Fibroblast of lung (primary cell): ENCODE measurements at regions not wholly inside any gene's neighbourhood (a gene's known extent, or its start where the extent isn't known, plus 50 kb on each side); places are given as distances from the start of the nearest gene placed in this dataset.

Experiments
- DNase-seq, 2 donors: peaks; one replicate each; pipeline versions ENCODE4 v3.0.0 to v3.0.0-alpha.2; 2010; ENCODE audit warnings: low read depth in 2 of 2
- H2AFZ ChIP-seq: 2 replicates; pipeline ENCODE4 v1.5.1; 2012; ENCODE audit warnings: low read length, control low read depth, inconsistent platforms
- H3K27ac ChIP-seq: 2 replicates; pipeline ENCODE4 v1.5.1; 2011; ENCODE audit warnings: low read length, control low read depth; ENCODE audit not compliant: insufficient read depth
- H3K27me3 ChIP-seq: 2 replicates; pipeline ENCODE4 v1.5.1; 2011; ENCODE audit warnings: mild to moderate bottlenecking, low read length; ENCODE audit not compliant: control insufficient read depth, insufficient read depth
- H3K36me3 ChIP-seq: 2 replicates; pipeline ENCODE4 v1.5.1; 2011; ENCODE audit warnings: low read length; ENCODE audit not compliant: control insufficient read depth, insufficient read depth
- H3K4me1 ChIP-seq: 2 replicates; pipeline ENCODE4 v1.5.1; 2011; ENCODE audit warnings: low read length; ENCODE audit not compliant: control insufficient read depth, insufficient read depth; ENCODE audit errors: extremely low read depth
- H3K4me2 ChIP-seq: 2 replicates; pipeline ENCODE4 v1.5.1; 2011; ENCODE audit warnings: low read length, control low read depth; ENCODE audit not compliant: insufficient read depth; ENCODE audit errors: extremely low read depth
- H3K4me3 ChIP-seq, 4 experiments: fragments of 200-600 bp in 1 of 4; sonication (generic) in 1 of 4; replicated peaks in 1 of 4; 2 replicates each; pipeline ENCODE4 v1.5.1; 2011 to 2016; ENCODE audit warnings: low read length in 4 of 4, low read depth in 3 of 4, mild to moderate bottlenecking in 3 of 4, control low read depth in 2 of 4, inconsistent platforms in 1 of 4, mixed read lengths in 1 of 4; ENCODE audit not compliant: insufficient read depth in 1 of 4; ENCODE audit errors: control extremely low read depth in 1 of 4
- H3K79me2 ChIP-seq: 2 replicates; pipeline ENCODE4 v1.5.1; 2012; ENCODE audit warnings: mild to moderate bottlenecking, low read length, inconsistent platforms; ENCODE audit not compliant: control insufficient read depth, insufficient read depth
- H3K9ac ChIP-seq: 2 replicates; pipeline ENCODE4 v1.5.1; 2011; ENCODE audit warnings: mild to moderate bottlenecking, low read length, control low read depth; ENCODE audit not compliant: insufficient read depth
- H3K9me3 ChIP-seq: 2 replicates; pipeline ENCODE4 v1.5.1; 2012; ENCODE audit warnings: low read depth, low read length; ENCODE audit not compliant: control insufficient read depth, insufficient read depth
- H4K20me1 ChIP-seq: 2 replicates; pipeline ENCODE4 v1.5.1; 2011; ENCODE audit warnings: low read length; ENCODE audit not compliant: control insufficient read depth, insufficient read depth; ENCODE audit errors: extremely low read depth
- EZH2 ChIP-seq: IDR thresholded peaks from 2 replicates; pipeline ENCODE4 v1.5.1; 2012; ENCODE audit warnings: low read length, control low read depth, mild to moderate bottlenecking; ENCODE audit errors: missing control alignments
- TF ChIP-seq, protein P1 (sequence below), 2 donors: IDR thresholded peaks in 1 of 2; conservative IDR thresholded peaks in 1 of 2; 1 replicate in 1 of 2; 2 replicates in 1 of 2; pipeline ENCODE4 v1.5.1; 2011 to 2012; ENCODE audit warnings: low read length in 2 of 2, control low read depth in 1 of 2, inconsistent platforms in 1 of 2, low read depth in 1 of 2, mild to moderate bottlenecking in 1 of 2

DNA sequence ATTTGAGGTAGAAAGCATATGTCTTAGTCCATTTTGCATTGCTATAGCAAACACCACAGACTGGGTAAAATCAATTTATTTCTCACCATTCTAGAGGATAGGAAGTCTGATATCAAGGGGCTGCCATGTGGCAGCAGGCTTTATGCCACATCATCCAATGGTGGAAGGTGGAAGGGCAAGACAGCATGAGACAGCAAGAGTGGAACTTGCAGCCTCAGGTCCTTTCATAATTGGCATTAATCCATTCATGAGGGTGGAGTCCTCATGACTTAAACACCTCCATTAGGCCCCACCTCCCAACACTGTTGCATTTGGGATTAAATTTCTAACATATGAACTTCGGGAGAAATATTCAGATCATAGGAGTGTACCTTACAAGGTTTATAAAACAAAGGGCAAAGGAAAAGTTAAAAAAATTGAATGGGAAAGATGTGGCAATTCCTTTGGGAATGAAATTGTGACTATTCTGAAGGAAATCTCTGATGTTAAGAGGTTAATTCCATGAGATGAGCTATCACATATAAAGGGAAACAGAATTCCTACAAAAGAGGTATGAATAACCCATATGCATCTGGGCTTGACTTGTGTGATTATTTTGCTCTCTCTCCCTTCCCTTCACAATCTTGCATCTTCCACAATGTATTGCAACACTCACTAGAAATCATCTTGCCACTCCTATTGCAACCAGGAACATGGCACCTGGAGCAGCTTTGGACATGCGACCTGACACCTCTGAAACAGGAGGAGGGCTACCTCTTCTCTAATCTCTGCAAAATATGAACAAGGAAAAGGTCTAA is 507.8 kb downstream of the EPHA4 start:
- Histone ChIP-seq H4K20me1 (no peaks in the 10 kb centered on the region), H3K79me2 (no peaks in the 10 kb centered on the region), H3K4me1 (no peaks in the 10 kb centered on the region), H3K4me3 (no peak overlapping the region), H3K36me3 (no peaks in the 10 kb centered on the region), H3K27me3 (no peaks in the 10 kb centered on the region), H3K4me2 (no peak overlapping the region), H3K27ac (no peak overlapping the region), H3K9ac (no peak overlapping the region), H2AFZ (no peak overlapping the region), H3K9me3 (no peaks in the 10 kb centered on the region)
- no peak for DNase-seq
- TF ChIP-seq EZH2, result no peak
- TF ChIP-seq, protein P1, sequence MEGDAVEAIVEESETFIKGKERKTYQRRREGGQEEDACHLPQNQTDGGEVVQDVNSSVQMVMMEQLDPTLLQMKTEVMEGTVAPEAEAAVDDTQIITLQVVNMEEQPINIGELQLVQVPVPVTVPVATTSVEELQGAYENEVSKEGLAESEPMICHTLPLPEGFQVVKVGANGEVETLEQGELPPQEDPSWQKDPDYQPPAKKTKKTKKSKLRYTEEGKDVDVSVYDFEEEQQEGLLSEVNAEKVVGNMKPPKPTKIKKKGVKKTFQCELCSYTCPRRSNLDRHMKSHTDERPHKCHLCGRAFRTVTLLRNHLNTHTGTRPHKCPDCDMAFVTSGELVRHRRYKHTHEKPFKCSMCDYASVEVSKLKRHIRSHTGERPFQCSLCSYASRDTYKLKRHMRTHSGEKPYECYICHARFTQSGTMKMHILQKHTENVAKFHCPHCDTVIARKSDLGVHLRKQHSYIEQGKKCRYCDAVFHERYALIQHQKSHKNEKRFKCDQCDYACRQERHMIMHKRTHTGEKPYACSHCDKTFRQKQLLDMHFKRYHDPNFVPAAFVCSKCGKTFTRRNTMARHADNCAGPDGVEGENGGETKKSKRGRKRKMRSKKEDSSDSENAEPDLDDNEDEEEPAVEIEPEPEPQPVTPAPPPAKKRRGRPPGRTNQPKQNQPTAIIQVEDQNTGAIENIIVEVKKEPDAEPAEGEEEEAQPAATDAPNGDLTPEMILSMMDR (conservative IDR thresholded peaks at IDR 0.05 in 1 of 2, IDR thresholded peaks at IDR 0.05 in 1 of 2; ENCODE audit: low read depth in 1 of 2, low read length in 2 of 2), result no peak

DNA sequence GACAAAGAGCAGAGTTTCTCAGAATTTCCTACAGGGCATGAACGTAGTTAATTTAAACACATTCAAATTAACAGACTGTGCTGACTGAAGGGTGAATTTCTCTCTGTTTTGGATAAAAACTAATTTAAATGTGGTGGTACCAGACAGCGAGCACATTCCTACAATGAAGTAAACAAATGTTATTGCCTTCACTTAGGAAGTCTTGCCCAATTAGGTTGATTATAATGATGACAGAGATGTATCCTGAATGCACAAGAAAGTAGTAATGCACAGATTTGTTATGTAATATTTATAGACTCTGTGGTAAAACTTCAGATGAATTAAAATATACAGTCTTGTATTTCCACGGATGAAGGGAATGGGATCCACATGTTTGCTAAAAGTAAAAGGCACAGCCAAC is 507.2 kb downstream of the EPHA4 start:
- Histone ChIP-seq H3K27me3 (no peaks in the 10 kb centered on the region), H2AFZ (no peak overlapping the region), H3K36me3 (no peaks in the 10 kb centered on the region), H3K4me3 (no peak overlapping the region), H3K9ac (no peak overlapping the region), H3K4me1 (no peaks in the 10 kb centered on the region), H3K79me2 (no peaks in the 10 kb centered on the region), H3K27ac (no peak overlapping the region), H3K9me3 (no peaks in the 10 kb centered on the region), H4K20me1 (no peaks in the 10 kb centered on the region), H3K4me2 (no peak overlapping the region)
- DNase-seq, result no peak
- TF ChIP-seq EZH2, result no peak
- TF ChIP-seq, protein P1 (conservative IDR thresholded peaks at IDR 0.05 in 1 of 2, IDR thresholded peaks at IDR 0.05 in 1 of 2; ENCODE audit: low read depth in 1 of 2, low read length in 2 of 2), result no peak

DNA sequence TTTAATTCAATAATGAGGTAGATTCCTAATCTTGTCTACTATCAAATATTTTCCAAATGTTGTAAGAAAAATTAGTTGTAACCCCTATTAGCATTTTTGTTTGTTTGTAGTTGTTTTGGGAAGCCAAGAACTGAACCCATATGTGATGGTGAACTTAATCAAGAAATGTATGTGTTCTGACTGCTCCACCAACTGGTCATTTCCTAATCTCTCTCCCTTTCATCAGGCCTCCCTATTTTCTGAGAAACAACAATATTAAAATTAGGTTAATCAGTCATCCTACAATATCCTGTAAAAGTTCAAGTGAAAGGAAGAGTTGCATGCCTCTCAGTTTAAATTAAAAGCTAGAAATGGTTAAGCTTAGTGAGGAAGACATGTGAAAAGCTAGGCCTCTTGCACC is 504.0 kb downstream of the EPHA4 start:
- no peaks in the 10 kb centered on the region for H3K4me1 ChIP-seq
- H3K27me3 ChIP-seq, result no peaks in the 10 kb centered on the region
- TF ChIP-seq, protein P1 (conservative IDR thresholded peaks at IDR 0.05 in 1 of 2, IDR thresholded peaks at IDR 0.05 in 1 of 2; ENCODE audit: low read depth in 1 of 2, low read length in 2 of 2), result peak in 1 of 2 donors; percentile 16
- no peak for TF ChIP-seq EZH2
- no peaks in the 10 kb centered on the region for H3K36me3 ChIP-seq
- H3K27ac ChIP-seq, result no peak overlapping the region
- H3K9ac ChIP-seq, result no peak overlapping the region
- no peaks in the 10 kb centered on the region for H4K20me1 ChIP-seq
- DNase-seq, result peak in 1 of 2 donors; percentile 28
- H3K9me3 ChIP-seq, result no peaks in the 10 kb centered on the region
- no peaks in the 10 kb centered on the region for H3K79me2 ChIP-seq
- no peak overlapping the region for H3K4me3 ChIP-seq
- no peak overlapping the region for H3K4me2 ChIP-seq
- no peak overlapping the region for H2AFZ ChIP-seq
